ENCODE measurements at regions not wholly inside any gene's neighbourhood (a gene's known extent, or its start where the extent isn't known, plus 50 kb on each side); places are given as distances from the start of the nearest gene placed in this dataset.
"Not testable (repeated sequence)": the region's sequence is repeated elsewhere in the genome, so short reads cannot be mapped to it uniquely, and the experiment has no call there.

- ChIA-PET POLR2A (no interaction called here), CTCF (no interaction called here)
- no peak overlapping the region for H3K4me3 ChIP-seq (ENCODE audit: control insufficient read depth in 1 of 7, extremely low read depth in 1 of 7, insufficient read depth in 4 of 7, low read depth in 2 of 7, low read length in 6 of 7)
- H3K27me3 ChIP-seq (replicated peaks in 2 of 5; ENCODE audit: control insufficient read depth in 4 of 5, insufficient read depth in 5 of 5, low read length in 4 of 5): no peaks in the 10 kb centered on the region
- peaks cover 0 to 4% (median 1%) of the 10 kb centered on the region in 4 experiments for H3K36me3 ChIP-seq (ENCODE audit: control insufficient read depth in 4 of 4, insufficient read depth in 4 of 4, low read length in 3 of 4)
- WGBS (ENCODE audit: insufficient coverage): 69% methylated on average over 2 of the region's 3 CpGs
- H3K27ac ChIP-seq (ENCODE audit: insufficient read depth in 1 of 2, low read depth in 1 of 2, low read length in 2 of 2, poor library complexity in 1 of 2, severe bottlenecking in 2 of 2): no peak overlapping the region
- H3K9me3 ChIP-seq (ENCODE audit: control extremely low read depth in 1 of 5, control insufficient read depth in 4 of 5, insufficient read depth in 2 of 5, low read depth in 1 of 5, low read length in 4 of 5): peaks cover 0 to 11% (median 4%) of the 10 kb centered on the region in 5 experiments
- no peak for DNase-seq
- H3K4me1 ChIP-seq (ENCODE audit: control extremely low read depth in 1 of 4, control insufficient read depth in 4 of 4, insufficient read depth in 4 of 4, low read length in 3 of 4): no peaks in the 10 kb centered on the region
Observed at GRCh38 chrX:63551856-63552255, 200.7 kb upstream of the SPIN4 start.

DNA sequence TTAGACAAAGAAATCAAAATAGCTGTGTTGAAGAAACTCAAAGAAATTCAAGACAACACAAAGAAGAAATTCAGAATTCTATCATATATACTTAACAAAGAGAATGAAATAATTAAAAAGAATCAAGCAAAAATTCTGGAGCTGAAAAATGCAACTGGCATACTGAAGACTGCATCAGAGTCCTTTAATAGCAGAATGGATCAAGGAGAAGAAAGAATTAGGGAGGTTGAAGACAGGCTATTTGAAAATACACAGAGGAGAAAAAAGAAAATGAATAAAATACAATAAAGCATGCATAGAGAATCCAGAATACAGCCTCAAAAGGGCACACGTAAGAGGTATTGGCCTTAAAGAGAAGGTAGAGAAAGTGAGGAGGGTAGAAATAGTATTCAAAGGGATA, 179.5 kb upstream of the SPIN4 start:
- ChIA-PET POLR2A (interaction anchor here (0.8 kb wide), 1 partner anchor 18 kb away, joined by 3 read pairs; no protein-coding TSS in a partner anchor), CTCF (no interaction called here)
- Histone ChIP-seq H3K27me3 (replicated peaks in 2 of 5; ENCODE audit: control insufficient read depth in 4 of 5, insufficient read depth in 5 of 5, low read length in 4 of 5) (no peaks in the 10 kb centered on the region), H3K9me3 (ENCODE audit: control extremely low read depth in 1 of 5, control insufficient read depth in 4 of 5, insufficient read depth in 2 of 5, low read depth in 1 of 5, low read length in 4 of 5) (peaks cover 0 to 14% (median 2%) of the 10 kb centered on the region in 5 experiments), H3K27ac (ENCODE audit: insufficient read depth in 1 of 2, low read depth in 1 of 2, low read length in 2 of 2, poor library complexity in 1 of 2, severe bottlenecking in 2 of 2) (no peak overlapping the region), H3K4me3 (ENCODE audit: control insufficient read depth in 1 of 7, extremely low read depth in 1 of 7, insufficient read depth in 4 of 7, low read depth in 2 of 7, low read length in 6 of 7) (no peak overlapping the region), H3K4me1 (ENCODE audit: control extremely low read depth in 1 of 4, control insufficient read depth in 4 of 4, insufficient read depth in 4 of 4, low read length in 3 of 4) (no peaks in the 10 kb centered on the region), H3K36me3 (ENCODE audit: control insufficient read depth in 4 of 4, insufficient read depth in 4 of 4, low read length in 3 of 4) (peaks cover 0 to 3% (median 1%) of the 10 kb centered on the region in 4 experiments)
- DNase-seq: no peak
- no CpG with 5 or more reads among the region's 1 CpG for WGBS (ENCODE audit: insufficient coverage)

DNA sequence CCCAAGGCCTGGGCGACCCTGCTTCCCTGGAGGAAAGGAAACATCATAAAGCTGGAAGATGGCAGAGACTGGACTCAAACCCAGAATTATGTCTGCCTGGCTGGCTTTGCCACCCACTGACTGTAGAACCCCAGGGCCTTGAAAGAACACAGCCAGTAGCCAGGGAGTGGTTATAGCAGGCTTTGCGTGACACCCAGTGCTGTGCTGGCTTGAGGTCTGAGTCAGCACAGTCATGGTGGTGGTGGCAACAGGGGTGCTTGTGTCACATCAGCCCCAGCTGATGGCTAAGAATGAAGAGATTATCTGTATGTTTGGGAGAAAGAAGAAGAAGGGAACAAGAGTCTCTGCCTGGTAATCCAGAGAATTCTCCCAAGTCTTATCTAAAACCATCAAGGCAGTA, 178.8 kb upstream of the SPIN4 start:
- POLR2A ChIA-PET: interaction anchor here (0.8 kb wide), 1 partner anchor 18 kb away, joined by 3 read pairs; no protein-coding TSS in a partner anchor
- 82% methylated on average over 2 of the region's 2 CpGs for WGBS (ENCODE audit: insufficient coverage)

GRCh38 chrX:63526863-63527262, 175.7 kb upstream of the SPIN4 start:
- DNase-seq: no peak
- WGBS (ENCODE audit: insufficient coverage): 50% methylated on average over 1 of the region's 1 CpG
- Histone ChIP-seq H3K4me3 (ENCODE audit: control insufficient read depth in 1 of 7, extremely low read depth in 1 of 7, insufficient read depth in 4 of 7, low read depth in 2 of 7, low read length in 6 of 7) (no peak overlapping the region), H3K27me3 (replicated peaks in 2 of 5; ENCODE audit: control insufficient read depth in 4 of 5, insufficient read depth in 5 of 5, low read length in 4 of 5) (no peaks in the 10 kb centered on the region), H3K27ac (ENCODE audit: insufficient read depth in 1 of 2, low read depth in 1 of 2, low read length in 2 of 2, poor library complexity in 1 of 2, severe bottlenecking in 2 of 2) (no peak overlapping the region), H3K9me3 (ENCODE audit: control extremely low read depth in 1 of 5, control insufficient read depth in 4 of 5, insufficient read depth in 2 of 5, low read depth in 1 of 5, low read length in 4 of 5) (peaks cover 0 to 10% (median 2%) of the 10 kb centered on the region in 5 experiments), H3K36me3 (ENCODE audit: control insufficient read depth in 4 of 4, insufficient read depth in 4 of 4, low read length in 3 of 4) (peaks cover 0 to 3% (median 1%) of the 10 kb centered on the region in 4 experiments), H3K4me1 (ENCODE audit: control extremely low read depth in 1 of 4, control insufficient read depth in 4 of 4, insufficient read depth in 4 of 4, low read length in 3 of 4) (no peaks in the 10 kb centered on the region)
- ChIA-PET CTCF (no interaction called here), POLR2A (no interaction called here)

More for the DNA sequence above, 178.8 kb upstream of the SPIN4 start:
- Histone ChIP-seq H3K27me3 (replicated peaks in 2 of 5; ENCODE audit: control insufficient read depth in 4 of 5, insufficient read depth in 5 of 5, low read length in 4 of 5) (no peaks in the 10 kb centered on the region), H3K4me1 (ENCODE audit: control extremely low read depth in 1 of 4, control insufficient read depth in 4 of 4, insufficient read depth in 4 of 4, low read length in 3 of 4) (no peaks in the 10 kb centered on the region), H3K9me3 (ENCODE audit: control extremely low read depth in 1 of 5, control insufficient read depth in 4 of 5, insufficient read depth in 2 of 5, low read depth in 1 of 5, low read length in 4 of 5) (peaks cover 0 to 12% (median 2%) of the 10 kb centered on the region in 5 experiments), H3K4me3 (ENCODE audit: control insufficient read depth in 1 of 7, extremely low read depth in 1 of 7, insufficient read depth in 4 of 7, low read depth in 2 of 7, low read length in 6 of 7) (no peak overlapping the region), H3K27ac (ENCODE audit: insufficient read depth in 1 of 2, low read depth in 1 of 2, low read length in 2 of 2, poor library complexity in 1 of 2, severe bottlenecking in 2 of 2) (no peak overlapping the region), H3K36me3 (ENCODE audit: control insufficient read depth in 4 of 4, insufficient read depth in 4 of 4, low read length in 3 of 4) (peaks cover 0 to 3% (median 1%) of the 10 kb centered on the region in 4 experiments)
- CTCF ChIA-PET: interaction anchor here (0.8 kb wide), 1 partner anchor 10 kb away, joined by 3 read pairs; no protein-coding TSS in a partner anchor
- DNase-seq: no peak

DNA sequence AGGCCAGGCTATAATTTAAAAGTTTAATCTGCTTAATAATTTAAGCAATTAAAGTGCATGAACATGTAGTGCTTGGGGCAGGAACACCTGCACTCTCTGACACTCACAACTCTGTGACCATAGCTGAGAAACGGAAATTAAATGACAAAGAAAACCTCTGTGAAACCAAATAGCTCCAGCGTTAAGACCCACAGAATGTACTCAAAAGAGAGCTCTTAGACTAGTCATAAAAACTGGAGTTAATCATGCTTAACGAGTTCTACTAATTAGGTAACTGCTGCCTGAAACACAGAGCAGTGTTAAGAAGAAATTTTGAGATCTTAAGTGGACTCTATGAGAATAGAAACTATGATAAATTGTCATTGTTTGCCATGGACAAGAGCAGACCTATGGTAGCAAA, 174.4 kb upstream of the SPIN4 start:
- DNase-seq: no peak
- H3K27ac ChIP-seq (ENCODE audit: insufficient read depth in 1 of 2, low read depth in 1 of 2, low read length in 2 of 2, poor library complexity in 1 of 2, severe bottlenecking in 2 of 2): no peak overlapping the region

GRCh38 chrX:63519368-63519767, 168.2 kb upstream of the SPIN4 start:
- no CpG with 5 or more reads among the region's 11 CpGs for whole genome bisulfite sequencing (ENCODE audit: insufficient coverage)
- CTCF ChIA-PET; H3K4me1 ChIP-seq (ENCODE audit: control extremely low read depth in 1 of 4, control insufficient read depth in 4 of 4, insufficient read depth in 4 of 4, low read length in 3 of 4); DNase-seq; H3K27ac ChIP-seq (ENCODE audit: insufficient read depth in 1 of 2, low read depth in 1 of 2, low read length in 2 of 2, poor library complexity in 1 of 2, severe bottlenecking in 2 of 2); H3K4me3 ChIP-seq (ENCODE audit: control insufficient read depth in 1 of 7, extremely low read depth in 1 of 7, insufficient read depth in 4 of 7, low read depth in 2 of 7, low read length in 6 of 7); POLR2A ChIA-PET; H3K9me3 ChIP-seq (ENCODE audit: control extremely low read depth in 1 of 5, control insufficient read depth in 4 of 5, insufficient read depth in 2 of 5, low read depth in 1 of 5, low read length in 4 of 5); H3K27me3 ChIP-seq (replicated peaks in 2 of 5; ENCODE audit: control insufficient read depth in 4 of 5, insufficient read depth in 5 of 5, low read length in 4 of 5); H3K36me3 ChIP-seq (ENCODE audit: control insufficient read depth in 4 of 4, insufficient read depth in 4 of 4, low read length in 3 of 4): not testable (repeated sequence)

More for the DNA sequence above, 174.4 kb upstream of the SPIN4 start:
- peaks cover 0 to 3% (median 1%) of the 10 kb centered on the region in 4 experiments for H3K36me3 ChIP-seq (ENCODE audit: control insufficient read depth in 4 of 4, insufficient read depth in 4 of 4, low read length in 3 of 4)
- H3K4me3 ChIP-seq (ENCODE audit: control insufficient read depth in 1 of 7, extremely low read depth in 1 of 7, insufficient read depth in 4 of 7, low read depth in 2 of 7, low read length in 6 of 7): no peak overlapping the region
- 75% methylated on average over 2 of the region's 3 CpGs for WGBS (ENCODE audit: insufficient coverage)
- H3K9me3 ChIP-seq (ENCODE audit: control extremely low read depth in 1 of 5, control insufficient read depth in 4 of 5, insufficient read depth in 2 of 5, low read depth in 1 of 5, low read length in 4 of 5): peaks cover 0 to 10% (median 2%) of the 10 kb centered on the region in 5 experiments
- ChIA-PET CTCF (no interaction called here), POLR2A (no interaction called here)
- H3K4me1 ChIP-seq (ENCODE audit: control extremely low read depth in 1 of 4, control insufficient read depth in 4 of 4, insufficient read depth in 4 of 4, low read length in 3 of 4): no peaks in the 10 kb centered on the region
- no peaks in the 10 kb centered on the region for H3K27me3 ChIP-seq (replicated peaks in 2 of 5; ENCODE audit: control insufficient read depth in 4 of 5, insufficient read depth in 5 of 5, low read length in 4 of 5)

GRCh38 chrX:63514569-63515080, 163.5 kb upstream of the SPIN4 start:
- no peaks in the 10 kb centered on the region for H3K36me3 ChIP-seq (ENCODE audit: control insufficient read depth in 4 of 4, insufficient read depth in 4 of 4, low read length in 3 of 4)
- no peak overlapping the region for H3K4me3 ChIP-seq (ENCODE audit: control insufficient read depth in 1 of 7, extremely low read depth in 1 of 7, insufficient read depth in 4 of 7, low read depth in 2 of 7, low read length in 6 of 7)
- CTCF ChIA-PET: no interaction called here
- POLR2A ChIA-PET: no interaction called here
- no peak overlapping the region for H3K27ac ChIP-seq (ENCODE audit: insufficient read depth in 1 of 2, low read depth in 1 of 2, low read length in 2 of 2, poor library complexity in 1 of 2, severe bottlenecking in 2 of 2)
- H3K9me3 ChIP-seq (ENCODE audit: control extremely low read depth in 1 of 5, control insufficient read depth in 4 of 5, insufficient read depth in 2 of 5, low read depth in 1 of 5, low read length in 4 of 5): peaks cover 0 to 3% (median 0%) of the 10 kb centered on the region in 5 experiments
- no peaks in the 10 kb centered on the region for H3K27me3 ChIP-seq (replicated peaks in 2 of 5; ENCODE audit: control insufficient read depth in 4 of 5, insufficient read depth in 5 of 5, low read length in 4 of 5)
- DNase-seq: no peak
- H3K4me1 ChIP-seq (ENCODE audit: control extremely low read depth in 1 of 4, control insufficient read depth in 4 of 4, insufficient read depth in 4 of 4, low read length in 3 of 4): no peaks in the 10 kb centered on the region

All from common myeloid progenitor, CD34-positive (primary cell).